ENCODE measurements at regions not wholly inside any gene's neighbourhood (a gene's known extent, or its start where the extent isn't known, plus 50 kb on each side); places are given as distances from the start of the nearest gene placed in this dataset.
A peak's percentile ranks its signal among the peaks of the same experiment; 100 is the strongest.
"Not testable (repeated sequence)": the region's sequence is repeated elsewhere in the genome, so short reads cannot be mapped to it uniquely, and the experiment has no call there.

- no peak overlapping the region for H3K4me3 ChIP-seq (ENCODE audit: low read length in 3 of 3)
- no peak overlapping the region for H3K9ac ChIP-seq (ENCODE audit: low read length in 3 of 3)
- TF ChIP-seq, protein P1, sequence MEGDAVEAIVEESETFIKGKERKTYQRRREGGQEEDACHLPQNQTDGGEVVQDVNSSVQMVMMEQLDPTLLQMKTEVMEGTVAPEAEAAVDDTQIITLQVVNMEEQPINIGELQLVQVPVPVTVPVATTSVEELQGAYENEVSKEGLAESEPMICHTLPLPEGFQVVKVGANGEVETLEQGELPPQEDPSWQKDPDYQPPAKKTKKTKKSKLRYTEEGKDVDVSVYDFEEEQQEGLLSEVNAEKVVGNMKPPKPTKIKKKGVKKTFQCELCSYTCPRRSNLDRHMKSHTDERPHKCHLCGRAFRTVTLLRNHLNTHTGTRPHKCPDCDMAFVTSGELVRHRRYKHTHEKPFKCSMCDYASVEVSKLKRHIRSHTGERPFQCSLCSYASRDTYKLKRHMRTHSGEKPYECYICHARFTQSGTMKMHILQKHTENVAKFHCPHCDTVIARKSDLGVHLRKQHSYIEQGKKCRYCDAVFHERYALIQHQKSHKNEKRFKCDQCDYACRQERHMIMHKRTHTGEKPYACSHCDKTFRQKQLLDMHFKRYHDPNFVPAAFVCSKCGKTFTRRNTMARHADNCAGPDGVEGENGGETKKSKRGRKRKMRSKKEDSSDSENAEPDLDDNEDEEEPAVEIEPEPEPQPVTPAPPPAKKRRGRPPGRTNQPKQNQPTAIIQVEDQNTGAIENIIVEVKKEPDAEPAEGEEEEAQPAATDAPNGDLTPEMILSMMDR (IDR thresholded peaks at IDR 0.05; ENCODE audit: borderline replicate concordance, extremely low read depth, insufficient read depth) = no peak
- no peaks in the 10 kb centered on the region for H3K9me3 ChIP-seq (ENCODE audit: control insufficient read depth in 2 of 3, insufficient read depth in 1 of 3, low read length in 3 of 3)
- no peaks in the 10 kb centered on the region for H3K27me3 ChIP-seq (ENCODE audit: control insufficient read depth, insufficient read depth, low read length)
- H3K36me3 ChIP-seq (ENCODE audit: control insufficient read depth in 2 of 3, insufficient read depth in 3 of 3, low read length in 3 of 3) = no peaks in the 10 kb centered on the region
- no peaks in the 10 kb centered on the region for H3K4me1 ChIP-seq (ENCODE audit: control insufficient read depth in 2 of 3, insufficient read depth in 2 of 3, low read depth in 1 of 3, low read length in 3 of 3)
- DNase-seq = no peak
- no peak for FAIRE-seq
- no peak overlapping the region for H3K27ac ChIP-seq (ENCODE audit: low read depth in 2 of 2, low read length in 2 of 2)
- intact Hi-C loops (cut with DNase I) = no loop called here
Measured at GRCh38 chr18:1037776-1038175, 133.1 kb downstream of the ADCYAP1 start.

GRCh38 chr18:1039421-1039820 is 134.8 kb downstream of the ADCYAP1 start:
- intact Hi-C loops (cut with DNase I) = no loop called here
- Histone ChIP-seq H3K27me3 (ENCODE audit: control insufficient read depth, insufficient read depth, low read length) (no peaks in the 10 kb centered on the region), H3K36me3 (ENCODE audit: control insufficient read depth in 2 of 3, insufficient read depth in 3 of 3, low read length in 3 of 3) (no peaks in the 10 kb centered on the region), H3K4me3 (ENCODE audit: low read length in 3 of 3) (no peak overlapping the region), H3K4me1 (ENCODE audit: control insufficient read depth in 2 of 3, insufficient read depth in 2 of 3, low read depth in 1 of 3, low read length in 3 of 3) (no peaks in the 10 kb centered on the region), H3K9ac (ENCODE audit: low read length in 3 of 3) (no peak overlapping the region), H3K27ac (ENCODE audit: low read depth in 2 of 2, low read length in 2 of 2) (no peak overlapping the region), H3K9me3 (ENCODE audit: control insufficient read depth in 2 of 3, insufficient read depth in 1 of 3, low read length in 3 of 3) (no peaks in the 10 kb centered on the region)
- no peak for DNase-seq
- no peak for FAIRE-seq
- TF ChIP-seq, protein P1 (IDR thresholded peaks at IDR 0.05; ENCODE audit: borderline replicate concordance, extremely low read depth, insufficient read depth) = no peak

- intact Hi-C loops (cut with DNase I); H3K36me3 ChIP-seq (ENCODE audit: control insufficient read depth in 2 of 3, insufficient read depth in 3 of 3, low read length in 3 of 3); H3K9ac ChIP-seq (ENCODE audit: low read length in 3 of 3); H3K4me1 ChIP-seq (ENCODE audit: control insufficient read depth in 2 of 3, insufficient read depth in 2 of 3, low read depth in 1 of 3, low read length in 3 of 3); DNase-seq; H3K9me3 ChIP-seq (ENCODE audit: control insufficient read depth in 2 of 3, insufficient read depth in 1 of 3, low read length in 3 of 3); H3K4me3 ChIP-seq (ENCODE audit: low read length in 3 of 3); H3K27me3 ChIP-seq (ENCODE audit: control insufficient read depth, insufficient read depth, low read length); H3K27ac ChIP-seq (ENCODE audit: low read depth in 2 of 2, low read length in 2 of 2); FAIRE-seq: not testable (repeated sequence)
Measured at GRCh38 chr18:1043039-1043438, 138.4 kb downstream of the ADCYAP1 start.

GRCh38 chr18:1045658-1046057 is 141.0 kb downstream of the ADCYAP1 start:
- TF ChIP-seq, protein P1 (IDR thresholded peaks at IDR 0.05; ENCODE audit: borderline replicate concordance, extremely low read depth, insufficient read depth) = no peak
- no peak for FAIRE-seq
- H3K4me3 ChIP-seq (ENCODE audit: low read length in 3 of 3) = no peak overlapping the region
- intact Hi-C loops (cut with DNase I) = no loop called here
- no peak overlapping the region for H3K9ac ChIP-seq (ENCODE audit: low read length in 3 of 3)
- no peaks in the 10 kb centered on the region for H3K4me1 ChIP-seq (ENCODE audit: control insufficient read depth in 2 of 3, insufficient read depth in 2 of 3, low read depth in 1 of 3, low read length in 3 of 3)
- H3K36me3 ChIP-seq (ENCODE audit: control insufficient read depth in 2 of 3, insufficient read depth in 3 of 3, low read length in 3 of 3) = no peaks in the 10 kb centered on the region
- no peak overlapping the region for H3K27ac ChIP-seq (ENCODE audit: low read depth in 2 of 2, low read length in 2 of 2)
- H3K9me3 ChIP-seq (ENCODE audit: control insufficient read depth in 2 of 3, insufficient read depth in 1 of 3, low read length in 3 of 3) = no peaks in the 10 kb centered on the region
- no peaks in the 10 kb centered on the region for H3K27me3 ChIP-seq (ENCODE audit: control insufficient read depth, insufficient read depth, low read length)
- peak in 1 of 5 donors; percentile 24 for DNase-seq

Measured in kidney (tissue), 13 donors.